NCI-H2171 treated with DMSO at 0.1 percent for 48 hours (cell line): ENCODE measurements at regions not wholly inside any gene's neighbourhood (a gene's known extent, or its start where the extent isn't known, plus 50 kb on each side); places are given as distances from the start of the nearest gene placed in this dataset.
"Not testable (repeated sequence)": the region's sequence is repeated elsewhere in the genome, so short reads cannot be mapped to it uniquely, and the experiment has no call there.

Experiments used
- DNase-seq: peaks from one replicate; lab custom pipeline; 2025; lab: John Stamatoyannopoulos, UW

DNA sequence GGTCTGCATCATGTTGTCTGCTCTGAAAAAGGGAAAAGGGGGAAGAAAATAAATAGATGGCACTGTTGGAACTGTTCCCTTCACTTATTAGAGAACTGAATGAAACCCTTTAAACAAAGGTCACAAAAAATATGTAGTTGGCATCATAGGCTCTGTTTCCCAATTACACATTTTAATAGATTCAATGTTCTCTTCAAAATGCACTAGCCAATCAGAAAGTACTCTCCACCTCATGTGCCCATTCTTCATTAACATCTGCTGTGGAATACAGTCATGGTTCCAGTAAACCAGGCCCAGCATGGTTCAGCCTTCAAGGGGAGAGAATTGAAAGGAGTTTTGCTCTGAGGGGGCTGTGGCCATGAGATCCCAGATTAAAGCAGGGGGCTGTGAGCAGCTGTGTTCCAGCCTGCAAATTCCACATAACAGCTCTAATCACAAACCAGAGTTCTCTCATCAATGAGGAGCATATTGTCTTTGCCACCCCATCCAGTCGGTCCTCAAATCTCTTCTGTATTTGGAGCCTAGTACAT, 165.9 kb upstream of the CREB1 start:
- DNase-seq = no peak

DNA sequence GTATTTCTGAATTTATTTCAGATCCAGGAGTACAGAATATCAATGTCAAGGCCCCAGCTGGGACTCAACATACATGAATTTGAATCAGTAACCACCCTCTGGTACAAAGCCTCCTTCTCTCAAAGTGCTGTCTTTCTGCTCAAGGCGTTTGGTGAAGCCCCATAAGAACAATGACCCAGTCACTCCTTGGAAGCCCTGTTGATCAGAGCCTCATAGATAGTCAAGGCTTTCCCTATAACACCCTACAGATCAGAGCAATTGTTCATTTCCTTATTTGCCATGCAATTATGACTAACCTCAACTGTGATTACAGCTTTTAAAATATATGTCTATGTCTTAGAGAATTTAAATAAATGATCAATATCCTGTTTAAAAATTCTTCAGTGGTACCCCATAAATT, 159.1 kb upstream of the CREB1 start:
- no peak for DNase-seq

DNA sequence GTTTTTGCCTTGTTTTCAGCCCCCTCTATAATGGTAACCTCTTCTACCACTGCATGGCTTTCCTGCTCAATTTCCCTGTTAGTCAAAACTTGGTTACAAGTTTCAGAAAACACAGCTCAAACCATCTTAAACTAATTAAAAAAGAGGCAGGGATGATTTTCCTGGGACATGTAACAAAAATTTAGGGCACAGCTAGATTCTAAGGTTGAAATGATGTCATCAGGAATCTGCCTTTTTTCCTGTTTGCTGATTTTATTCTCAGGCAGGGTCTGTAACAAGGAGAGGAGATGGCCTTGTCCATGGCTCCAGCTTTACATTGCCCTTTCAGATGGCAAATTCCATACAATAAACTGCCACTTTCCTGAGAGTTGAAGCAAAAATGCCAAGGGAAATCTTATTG, 157.9 kb upstream of the CREB1 start:
- no peak for DNase-seq

DNA sequence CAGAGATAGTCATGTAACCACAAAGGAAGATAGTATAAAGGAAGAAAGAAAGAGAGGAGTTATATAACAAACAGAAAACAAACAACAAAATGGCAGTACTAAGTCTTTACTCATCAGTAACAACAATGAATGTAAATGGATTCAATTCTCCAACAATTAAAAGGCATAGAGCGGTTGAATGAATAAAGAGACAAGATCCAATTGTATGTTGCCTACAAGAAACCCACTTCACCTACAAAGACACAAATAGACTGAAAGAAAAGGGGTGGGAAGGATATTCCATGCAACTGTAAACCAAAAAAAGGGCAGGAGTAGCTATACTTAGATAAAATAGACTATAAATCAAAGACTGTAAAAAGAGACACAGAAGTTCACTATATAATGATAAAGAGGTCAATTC, 157.3 kb upstream of the CREB1 start:
- no peak for DNase-seq

DNA sequence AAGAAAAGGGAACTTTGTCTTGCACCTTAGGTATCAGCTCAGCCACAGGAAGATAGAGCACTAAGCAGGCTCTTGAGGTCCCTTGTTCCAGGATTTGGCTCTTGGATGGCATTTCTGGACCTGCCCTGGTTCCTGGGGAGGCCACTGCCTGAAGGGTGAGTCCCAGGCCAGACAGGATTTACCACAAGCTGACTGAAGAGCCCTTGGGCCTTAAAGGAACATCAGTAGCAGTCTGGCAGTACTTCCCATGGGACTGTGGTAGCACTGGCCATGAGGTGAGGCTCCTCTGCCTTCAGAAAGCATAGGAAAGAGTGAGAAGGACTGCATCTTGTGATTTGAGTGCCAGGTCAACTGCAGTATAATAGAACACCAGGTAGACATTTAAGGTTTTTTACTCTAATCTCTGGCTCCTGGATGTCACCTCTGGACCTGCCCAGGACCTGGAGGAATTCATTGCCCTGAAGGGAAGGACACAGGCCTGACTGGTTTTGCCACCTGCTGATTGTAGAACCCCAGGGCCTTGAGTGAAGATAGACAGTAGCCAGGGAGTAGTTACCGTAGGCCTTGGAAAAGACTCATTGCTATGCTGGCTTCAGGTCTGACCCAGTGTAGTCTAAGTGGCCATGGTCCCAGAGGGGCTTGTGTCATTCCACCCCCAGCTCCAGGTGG, 154.4 kb upstream of the CREB1 start:
- no peak for DNase-seq

DNA sequence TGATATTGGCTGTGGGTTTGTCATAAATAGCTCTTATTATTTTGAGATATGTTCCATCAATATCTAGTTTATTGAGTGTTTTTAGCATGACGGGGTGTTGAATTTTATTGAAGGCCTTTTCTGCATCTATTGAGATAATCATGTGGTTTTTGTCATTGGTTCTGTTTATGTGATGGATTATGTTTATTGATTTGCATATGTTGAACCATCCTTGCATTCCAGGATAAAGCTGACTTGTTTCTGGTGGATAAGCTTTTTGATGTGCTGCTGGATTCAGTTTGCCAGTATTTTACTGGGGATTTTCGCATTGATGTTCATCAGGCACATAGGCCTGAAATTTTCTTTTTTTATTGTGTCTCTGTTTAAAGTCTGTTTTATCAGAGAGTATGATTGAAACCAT, 151.1 kb upstream of the CREB1 start:
- DNase-seq = not testable (repeated sequence)

DNA sequence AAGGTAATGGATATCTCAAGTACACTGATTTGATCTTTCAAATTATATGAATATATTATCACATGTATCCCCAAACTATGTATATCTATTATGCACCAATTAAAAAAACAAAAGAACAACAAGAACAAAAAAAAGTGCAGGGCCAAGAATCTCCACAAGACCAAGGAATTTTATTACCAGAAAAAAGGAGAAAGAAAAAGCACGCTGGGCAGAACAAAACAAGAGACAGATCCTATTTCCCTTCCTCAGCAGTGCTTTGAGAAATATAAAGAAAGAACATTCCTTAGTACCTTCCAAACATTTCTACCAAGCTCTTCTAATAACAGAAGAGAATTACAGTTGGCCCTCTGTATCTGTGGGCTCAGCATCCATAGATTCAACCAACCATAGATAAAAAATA, 144.7 kb upstream of the CREB1 start:
- DNase-seq = no peak

DNA sequence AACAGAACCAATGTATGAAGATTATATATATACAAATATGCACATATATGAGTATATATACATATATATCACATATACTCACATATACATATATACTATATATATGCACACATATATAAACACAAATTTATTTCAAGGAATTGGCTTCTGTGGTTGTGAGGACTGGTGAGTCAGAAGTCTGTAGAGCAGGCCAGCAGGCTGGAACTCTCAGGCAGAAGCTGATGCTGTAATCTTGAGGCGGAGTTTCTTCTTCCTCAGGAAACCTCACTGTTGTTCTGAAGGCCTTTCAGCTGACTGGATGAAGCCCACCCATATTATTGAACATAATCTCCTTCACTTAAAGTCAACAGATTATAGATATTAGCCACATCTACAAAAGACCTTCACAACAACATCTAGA, 143.9 kb upstream of the CREB1 start:
- DNase-seq = no peak

DNA sequence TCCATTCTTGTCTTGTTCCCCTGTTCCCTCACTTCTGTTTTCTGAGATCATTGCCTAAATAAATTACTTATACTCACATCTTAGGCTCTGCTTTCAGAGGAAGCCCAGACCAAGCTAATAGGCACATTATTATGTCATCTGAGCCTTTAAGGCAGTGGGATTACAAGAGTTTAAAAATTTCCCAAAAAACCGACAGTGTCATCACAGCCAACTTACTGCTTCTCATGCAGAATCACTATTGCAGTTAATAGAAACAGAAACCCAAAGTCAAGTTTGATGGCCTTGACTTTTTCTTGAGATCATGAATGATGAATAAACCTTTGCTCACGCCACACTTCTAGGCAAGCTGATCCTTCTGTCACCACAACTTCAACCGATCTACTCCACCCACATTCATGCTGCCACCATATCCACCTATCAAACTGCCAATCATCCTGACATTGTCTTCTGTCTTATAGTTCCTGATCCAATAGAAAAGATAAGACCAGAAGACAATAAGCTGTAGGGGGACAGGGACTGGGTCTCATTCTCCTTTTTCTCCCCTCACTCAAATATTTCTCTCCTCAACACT, 142.7 kb upstream of the CREB1 start:
- no peak for DNase-seq

DNA sequence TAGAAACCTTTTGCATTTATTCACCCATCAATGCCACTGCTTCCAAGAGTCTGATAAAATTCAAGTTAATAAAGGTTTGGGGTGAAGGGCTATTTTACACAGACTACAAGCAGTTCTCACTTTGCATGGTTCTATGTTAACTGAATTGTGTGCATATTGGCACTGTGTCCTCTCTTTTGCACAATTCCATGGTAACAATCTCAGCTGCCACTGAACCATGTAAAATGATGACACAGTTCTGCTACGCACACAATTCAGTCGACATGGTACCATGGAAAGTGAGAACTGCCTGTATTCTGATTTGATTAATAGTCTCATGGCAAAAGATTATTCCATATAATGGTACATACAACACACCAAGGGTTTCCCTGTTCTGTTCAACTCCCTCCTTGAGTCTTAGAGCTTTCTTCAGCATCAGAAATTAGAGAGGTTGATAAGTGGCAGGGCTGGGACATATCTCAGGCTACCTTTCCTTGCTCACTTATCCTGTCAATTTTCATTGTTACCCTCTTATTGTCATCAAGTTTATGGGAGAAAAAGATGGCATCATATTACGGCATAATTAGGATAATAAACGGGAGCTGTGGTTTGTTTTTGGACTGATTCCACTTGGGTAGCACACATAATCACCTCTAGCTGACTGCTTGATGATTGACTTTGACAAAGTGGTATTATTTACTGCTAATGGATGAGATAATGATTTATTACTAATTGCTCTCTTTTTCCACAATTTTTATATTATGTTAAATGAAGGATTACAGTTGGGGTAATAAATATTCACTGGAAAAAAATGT, 139.3 kb upstream of the CREB1 start:
- DNase-seq = peak; percentile 70

DNA sequence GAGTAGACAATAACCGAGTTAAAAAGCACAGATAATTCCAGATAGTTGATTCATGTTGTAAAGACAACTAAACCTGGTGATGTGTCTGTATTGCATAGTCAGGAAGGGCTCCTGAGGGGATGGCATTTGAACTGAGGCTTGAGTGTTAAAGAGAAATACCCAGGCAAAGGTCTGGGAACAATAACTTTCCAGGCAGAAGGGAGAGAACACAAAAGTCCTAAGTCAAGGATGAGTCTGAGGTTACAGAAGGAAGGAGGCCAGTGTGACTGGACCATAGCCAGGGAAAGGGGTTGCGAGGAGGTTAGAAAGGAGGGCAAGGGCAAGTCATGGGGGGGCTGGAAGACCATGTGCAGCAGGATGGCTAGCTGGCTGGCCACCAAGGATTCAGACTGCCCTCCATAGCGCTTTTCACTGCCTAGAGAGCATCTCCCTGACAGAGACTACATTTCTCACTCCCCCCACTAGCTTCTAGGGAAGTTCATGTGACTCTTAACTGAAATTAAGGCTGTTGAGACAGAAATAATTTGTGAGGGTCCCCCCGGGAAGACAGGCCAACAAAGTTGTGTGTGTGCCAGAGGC, 135.5 kb upstream of the CREB1 start:
- DNase-seq = no peak

DNA sequence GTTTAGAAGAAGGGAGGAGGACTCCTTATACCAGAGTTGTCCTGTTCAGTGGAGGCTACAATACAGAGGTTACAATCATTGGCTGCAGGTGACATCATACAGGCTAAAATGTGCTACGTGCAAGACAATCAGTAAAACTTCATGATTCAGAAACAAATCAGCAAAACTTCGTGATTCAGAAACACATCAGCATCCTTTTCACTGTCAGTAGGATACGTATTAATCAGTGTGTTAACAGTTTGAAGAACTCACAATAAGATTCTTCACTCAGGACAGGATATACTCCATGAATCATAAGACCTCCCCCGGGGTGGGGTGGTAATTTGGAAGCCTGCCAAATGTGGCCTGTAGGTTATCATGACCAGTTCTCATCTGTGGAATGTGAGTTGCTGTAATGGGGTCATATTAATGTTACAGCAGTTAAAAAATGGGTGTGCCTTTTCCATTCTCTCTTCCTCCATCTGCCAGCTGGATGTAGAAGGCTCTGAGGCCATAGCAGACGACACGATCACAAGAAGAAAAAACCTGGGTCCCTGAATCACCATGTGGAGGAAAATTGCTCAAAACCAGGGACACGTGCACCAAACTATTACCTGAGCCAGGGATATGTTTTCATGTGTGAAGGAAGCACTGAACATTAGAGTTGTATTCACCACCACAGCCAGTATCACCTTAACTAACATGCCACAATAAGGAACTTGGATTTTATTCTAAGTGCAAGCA, 134.8 kb upstream of the CREB1 start:
- DNase-seq = peak; percentile 50

DNA sequence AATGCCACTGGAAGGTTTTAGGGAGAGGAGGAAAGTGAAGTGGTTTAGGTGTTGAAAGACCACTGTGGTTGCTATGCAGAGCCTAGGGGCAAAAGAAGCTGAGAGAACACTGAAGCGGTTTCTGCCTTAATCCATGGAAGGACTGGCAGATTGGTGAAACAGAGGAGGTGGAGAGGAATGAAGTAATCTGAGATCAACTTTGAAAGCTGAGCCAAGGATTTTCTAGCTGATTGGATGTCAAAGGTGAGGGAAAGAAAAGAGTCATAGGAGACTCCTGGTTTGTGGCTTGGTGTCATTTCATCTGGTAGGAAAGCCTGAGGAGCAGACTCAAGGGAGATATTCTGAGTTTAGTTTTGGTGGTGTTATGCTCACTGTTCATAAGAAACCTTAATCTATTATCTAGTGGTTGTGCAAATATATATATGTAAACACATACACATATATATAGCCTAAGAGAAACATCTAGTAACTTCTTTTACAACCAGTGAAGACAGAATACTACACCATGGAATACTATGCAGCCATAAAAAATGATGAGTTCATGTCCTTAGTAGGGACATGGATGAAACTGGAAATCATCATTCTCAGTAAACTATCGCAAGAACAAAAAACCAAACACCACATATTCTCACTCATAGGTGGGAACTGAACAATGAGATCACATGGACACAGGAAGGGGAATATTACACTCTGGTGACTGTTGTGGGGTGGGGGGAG, 134.1 kb upstream of the CREB1 start:
- DNase-seq = peak; percentile 61

DNA sequence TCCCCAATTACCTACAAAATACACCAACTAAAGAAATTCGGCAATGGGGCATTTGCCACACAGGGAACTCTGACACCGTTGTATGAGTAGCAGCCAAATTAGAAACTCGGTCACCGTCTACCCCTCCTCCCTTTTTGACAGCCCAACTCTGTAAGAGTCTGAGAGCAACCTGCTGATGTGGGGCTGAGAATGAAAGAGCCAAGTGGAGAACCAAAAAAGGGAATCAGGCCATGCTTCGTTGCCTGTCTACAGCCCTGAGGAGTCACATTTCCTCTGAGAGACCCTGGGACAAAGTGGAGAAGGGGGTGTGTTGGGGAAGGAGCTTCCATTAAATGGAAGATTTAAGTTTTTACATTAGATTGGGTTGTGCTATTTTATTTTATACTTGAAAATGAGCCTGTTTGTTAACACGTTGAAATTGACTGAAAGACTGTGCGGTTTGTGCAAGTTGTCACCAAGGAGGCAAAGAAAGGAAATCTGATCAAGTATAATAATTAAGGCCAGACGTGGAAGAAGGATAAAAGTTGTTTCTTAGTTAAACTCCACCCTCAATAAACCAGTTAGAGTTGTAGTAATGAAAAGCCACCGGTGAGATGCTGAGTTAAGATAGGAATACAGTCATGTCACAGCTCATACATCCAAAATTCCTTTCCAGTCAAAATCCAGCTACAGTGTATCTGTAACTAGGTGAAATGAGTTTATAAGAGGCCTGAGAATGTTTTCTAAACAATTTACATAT, 131.7 kb upstream of the CREB1 start:
- DNase-seq = no peak

DNA sequence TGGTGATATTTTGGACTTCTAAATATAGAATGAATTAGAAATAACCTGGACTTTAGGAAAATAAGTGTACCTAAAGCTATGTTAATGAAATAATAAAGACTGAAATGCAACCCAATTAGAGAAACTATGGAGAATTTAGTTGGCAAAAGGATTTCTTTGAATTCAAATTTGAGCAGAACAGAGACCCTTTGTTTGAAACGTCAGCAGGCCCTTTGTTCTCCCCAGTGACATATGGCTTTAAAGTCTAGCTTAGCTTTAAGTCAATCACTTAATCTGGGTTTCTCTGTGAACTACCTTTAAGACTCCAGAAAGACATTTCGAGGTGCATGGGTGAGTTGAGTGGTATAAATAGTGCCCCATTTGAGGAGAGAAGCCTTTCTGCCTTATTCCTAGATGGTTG, 130.5 kb upstream of the CREB1 start:
- DNase-seq = no peak

DNA sequence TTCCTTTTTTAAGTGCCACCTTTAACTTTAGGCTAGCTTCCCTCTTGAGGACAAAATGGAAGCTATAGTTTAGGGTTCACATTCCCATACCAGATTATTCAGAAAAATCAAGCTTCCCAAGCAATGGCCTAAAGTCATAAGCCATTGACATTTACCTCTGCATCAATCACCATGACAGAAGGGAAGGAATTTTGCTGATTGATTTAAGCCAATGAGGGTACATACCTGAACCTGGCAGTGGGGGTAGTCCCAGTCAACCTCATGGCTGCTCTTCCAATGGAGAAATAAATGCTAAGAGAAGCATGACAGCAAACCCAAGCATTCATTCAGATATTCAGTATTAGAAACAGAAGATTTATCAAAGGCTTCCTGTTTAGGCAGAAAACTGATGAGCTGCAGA, 128.4 kb upstream of the CREB1 start:
- DNase-seq = no peak

DNA sequence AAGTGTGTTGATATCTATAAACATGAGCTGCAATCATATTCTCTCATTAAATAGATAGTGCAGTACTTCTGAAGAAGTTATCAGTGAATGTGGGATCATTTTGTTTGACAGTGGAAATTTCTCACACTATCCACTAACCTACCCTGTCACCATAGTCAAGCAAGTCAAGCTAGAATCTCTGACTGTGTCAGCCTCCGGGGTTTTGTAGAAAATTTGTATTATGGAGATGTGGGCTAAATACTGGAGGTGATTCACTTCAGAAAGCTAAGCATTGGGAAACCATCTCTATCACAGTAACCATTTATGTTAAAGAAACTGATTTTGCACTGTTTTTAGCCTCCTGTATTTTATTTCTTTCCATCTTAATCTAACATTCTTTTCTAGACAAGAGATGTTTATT, 126.6 kb upstream of the CREB1 start:
- no peak for DNase-seq

DNA sequence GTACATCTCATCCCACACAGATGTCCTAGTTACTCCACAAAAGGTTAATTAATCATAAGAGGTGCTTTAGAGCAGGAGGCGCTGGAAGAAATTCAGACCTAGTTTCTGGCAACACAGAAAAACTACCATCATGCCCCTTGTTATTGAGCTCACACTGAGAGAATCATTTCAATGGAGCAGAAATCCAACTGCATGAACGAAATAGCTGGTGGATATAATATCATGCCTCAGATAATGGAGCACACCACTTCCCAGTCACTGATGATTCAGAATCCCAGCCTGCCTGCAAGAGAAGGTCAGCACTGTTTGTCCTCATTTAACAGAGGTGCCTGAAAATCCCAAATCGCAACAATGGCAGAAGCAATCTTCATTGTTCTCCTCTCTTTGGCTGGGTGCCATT, 125.8 kb upstream of the CREB1 start:
- DNase-seq = peak; percentile 4

DNA sequence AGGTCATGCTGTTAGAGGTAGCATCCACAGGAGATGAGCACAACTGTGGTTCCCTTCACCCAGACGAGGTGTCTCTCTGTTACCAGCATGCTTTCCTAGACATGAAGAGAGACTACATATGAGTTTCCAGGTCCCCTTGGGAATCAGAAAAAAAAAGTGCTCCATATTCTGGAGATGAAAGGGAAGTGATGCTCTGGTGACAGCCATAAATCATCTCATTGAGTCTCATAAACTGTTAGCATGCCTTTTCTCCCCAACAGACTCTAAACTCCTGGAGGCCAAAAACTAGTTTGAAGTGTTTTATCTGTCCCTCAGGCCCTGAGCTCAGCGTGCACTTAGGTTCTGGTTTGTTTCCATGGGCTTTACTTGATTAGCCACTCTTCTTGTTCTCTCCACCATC, 124.6 kb upstream of the CREB1 start:
- DNase-seq = no peak

DNA sequence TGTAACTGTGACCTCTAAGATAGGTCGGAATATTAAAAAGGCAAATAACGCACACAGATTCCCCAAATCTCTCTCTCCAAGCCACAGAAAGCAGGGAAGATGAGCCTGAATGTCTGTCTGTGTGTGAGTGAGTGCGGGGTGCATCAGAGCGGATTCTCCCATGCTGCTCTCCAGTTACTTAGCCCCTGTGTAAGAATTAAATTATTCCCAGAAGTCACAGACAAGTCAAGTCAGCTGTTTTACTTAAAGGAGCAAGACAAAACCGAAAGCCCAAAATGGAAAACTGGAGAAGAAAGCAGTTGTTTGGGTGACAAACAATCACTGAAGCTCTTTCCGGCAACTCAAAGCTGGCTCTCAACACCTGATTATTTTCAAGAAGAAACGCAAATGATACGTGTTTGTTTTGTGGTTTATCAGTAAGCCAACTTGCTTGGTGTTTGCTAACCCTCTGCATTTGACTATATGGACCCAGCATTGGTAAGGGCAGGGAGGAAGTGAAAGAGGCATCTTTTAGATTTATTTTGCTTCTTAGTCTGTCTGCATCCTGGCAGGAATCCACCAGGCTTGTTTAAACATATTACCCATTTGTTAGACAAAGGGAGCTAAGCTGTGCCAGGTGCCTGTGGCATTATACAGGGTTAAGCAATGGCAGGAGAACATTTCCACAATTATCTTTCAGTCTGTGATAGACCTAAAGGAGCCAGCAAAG, 121.5 kb upstream of the CREB1 start:
- peak; percentile 58 for DNase-seq
